OCI-LY3 (cell line): ENCODE measurements at regions not wholly inside any gene's neighbourhood (a gene's known extent, or its start where the extent isn't known, plus 50 kb on each side); places are given as distances from the start of the nearest gene placed in this dataset.
"Not testable (repeated sequence)": the region's sequence is repeated elsewhere in the genome, so short reads cannot be mapped to it uniquely, and the experiment has no call there.

Source experiments
- EZH2phosphoT487 ChIP-seq: fragments of 200-600 bp; shearing (Covaris generic); IDR thresholded peaks from 2 replicates; pipeline ENCODE4 v1.6.1; 2018; ENCODE audit warnings: antibody characterized with exemption, mixed run types, low read depth
- TF ChIP-seq, protein P1 (sequence below): fragments of 200-600, 300-600 bp; sonication (generic); IDR thresholded peaks from 2 replicates; pipeline ENCODE4 v1.5.1; 2014; ENCODE audit warnings: antibody characterized with exemption, low read length, low read depth

DNA sequence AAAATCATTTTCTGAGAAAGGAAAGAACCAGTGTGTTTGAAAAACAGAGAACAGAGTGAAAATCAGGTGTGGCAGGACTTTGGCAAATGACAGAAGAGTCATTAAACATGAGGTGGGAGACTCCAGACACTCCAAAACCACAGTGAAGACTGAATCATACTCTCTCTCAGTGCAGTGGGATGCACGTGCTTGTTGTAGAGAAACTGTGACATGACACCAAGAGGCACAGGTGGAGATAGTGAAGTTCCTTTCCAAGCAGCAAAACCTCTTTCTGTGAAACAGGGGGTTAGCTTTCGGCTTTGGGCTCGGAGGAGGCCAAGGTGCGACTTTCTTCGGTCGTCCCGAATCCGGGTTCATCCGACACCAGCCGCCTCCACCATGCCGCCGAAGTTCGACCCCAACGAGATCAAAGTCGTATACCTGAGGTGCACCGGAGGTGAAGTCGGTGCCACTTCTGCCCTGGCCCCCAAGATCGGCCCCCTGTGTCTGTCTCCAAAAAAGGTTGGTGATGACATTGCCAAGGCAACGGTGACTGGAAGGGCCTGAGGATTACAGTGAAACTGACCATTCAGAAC is 599.0 kb downstream of the DOK5 start:
- TF ChIP-seq, protein P1, sequence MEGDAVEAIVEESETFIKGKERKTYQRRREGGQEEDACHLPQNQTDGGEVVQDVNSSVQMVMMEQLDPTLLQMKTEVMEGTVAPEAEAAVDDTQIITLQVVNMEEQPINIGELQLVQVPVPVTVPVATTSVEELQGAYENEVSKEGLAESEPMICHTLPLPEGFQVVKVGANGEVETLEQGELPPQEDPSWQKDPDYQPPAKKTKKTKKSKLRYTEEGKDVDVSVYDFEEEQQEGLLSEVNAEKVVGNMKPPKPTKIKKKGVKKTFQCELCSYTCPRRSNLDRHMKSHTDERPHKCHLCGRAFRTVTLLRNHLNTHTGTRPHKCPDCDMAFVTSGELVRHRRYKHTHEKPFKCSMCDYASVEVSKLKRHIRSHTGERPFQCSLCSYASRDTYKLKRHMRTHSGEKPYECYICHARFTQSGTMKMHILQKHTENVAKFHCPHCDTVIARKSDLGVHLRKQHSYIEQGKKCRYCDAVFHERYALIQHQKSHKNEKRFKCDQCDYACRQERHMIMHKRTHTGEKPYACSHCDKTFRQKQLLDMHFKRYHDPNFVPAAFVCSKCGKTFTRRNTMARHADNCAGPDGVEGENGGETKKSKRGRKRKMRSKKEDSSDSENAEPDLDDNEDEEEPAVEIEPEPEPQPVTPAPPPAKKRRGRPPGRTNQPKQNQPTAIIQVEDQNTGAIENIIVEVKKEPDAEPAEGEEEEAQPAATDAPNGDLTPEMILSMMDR = not testable (repeated sequence)
- TF ChIP-seq EZH2phosphoT487 = not testable (repeated sequence)
